ENCODE measurements at regions not wholly inside any gene's neighbourhood (a gene's known extent, or its start where the extent isn't known, plus 50 kb on each side); places are given as distances from the start of the nearest gene placed in this dataset.
A peak's percentile ranks its signal among the peaks of the same experiment; 100 is the strongest.
"Not testable (repeated sequence)": the region's sequence is repeated elsewhere in the genome, so short reads cannot be mapped to it uniquely, and the experiment has no call there.

DNA sequence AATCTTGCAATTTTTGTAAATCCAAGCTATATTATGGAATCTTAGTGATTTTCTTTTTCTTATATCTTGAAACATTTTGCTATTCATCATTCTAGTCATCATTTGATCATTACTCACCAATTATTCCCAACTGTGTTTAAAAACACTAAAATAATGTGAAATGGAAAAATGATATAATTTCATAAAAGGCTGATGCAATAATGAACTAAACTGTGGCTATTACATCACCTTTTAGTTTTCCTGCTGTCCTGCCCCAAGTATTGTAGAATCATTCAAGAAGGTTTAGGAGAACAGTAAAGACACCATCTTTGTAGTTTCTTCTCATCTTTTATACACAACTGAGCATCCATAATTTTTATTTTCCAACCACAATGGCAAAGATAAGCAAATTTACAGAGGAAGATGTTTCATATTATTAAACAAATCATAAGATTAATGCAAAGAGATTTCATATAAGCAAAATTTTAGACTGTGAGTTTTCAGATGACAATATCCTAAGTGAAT, 431.0 kb upstream of the SLC30A5 start:
- DNase-seq (ENCODE audit: extremely low read depth in 1 of 11, low read depth in 9 of 11, low spot score in 4 of 11): no peak

DNA sequence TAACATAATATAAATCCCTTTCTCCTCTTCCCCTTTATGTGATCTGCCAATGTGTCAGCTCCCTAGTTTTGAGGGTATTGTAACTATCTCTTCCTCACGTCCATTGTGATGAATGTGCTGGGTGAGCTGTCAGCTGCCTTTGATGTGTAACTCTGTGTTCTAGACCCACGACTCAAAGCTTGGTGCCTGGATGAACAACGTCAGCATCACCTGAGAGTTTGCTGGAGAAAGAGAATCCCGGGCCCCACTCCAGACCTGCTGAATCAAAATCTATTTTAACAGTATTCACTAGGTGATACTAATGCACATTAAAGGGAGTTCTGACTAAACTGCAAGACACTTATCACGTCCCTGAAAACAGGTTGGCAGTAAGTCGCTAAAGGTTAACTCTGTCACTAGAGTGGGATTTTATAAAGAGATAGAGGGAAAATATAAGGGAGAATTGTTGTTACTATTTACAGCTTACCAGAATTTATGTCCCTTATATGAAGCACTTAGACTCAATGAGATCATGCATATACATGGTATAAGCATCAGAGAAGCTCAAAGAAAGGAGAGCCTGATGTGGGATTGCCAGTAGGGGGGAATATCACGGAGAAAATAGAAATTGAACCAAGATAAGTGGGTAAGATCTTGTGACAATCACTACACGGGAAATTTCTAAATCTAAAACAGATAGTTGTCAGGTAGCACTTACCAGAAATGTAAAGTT, 423.8 kb upstream of the SLC30A5 start:
- no peak for DNase-seq (ENCODE audit: extremely low read depth in 1 of 11, low read depth in 9 of 11, low spot score in 4 of 11)

DNA sequence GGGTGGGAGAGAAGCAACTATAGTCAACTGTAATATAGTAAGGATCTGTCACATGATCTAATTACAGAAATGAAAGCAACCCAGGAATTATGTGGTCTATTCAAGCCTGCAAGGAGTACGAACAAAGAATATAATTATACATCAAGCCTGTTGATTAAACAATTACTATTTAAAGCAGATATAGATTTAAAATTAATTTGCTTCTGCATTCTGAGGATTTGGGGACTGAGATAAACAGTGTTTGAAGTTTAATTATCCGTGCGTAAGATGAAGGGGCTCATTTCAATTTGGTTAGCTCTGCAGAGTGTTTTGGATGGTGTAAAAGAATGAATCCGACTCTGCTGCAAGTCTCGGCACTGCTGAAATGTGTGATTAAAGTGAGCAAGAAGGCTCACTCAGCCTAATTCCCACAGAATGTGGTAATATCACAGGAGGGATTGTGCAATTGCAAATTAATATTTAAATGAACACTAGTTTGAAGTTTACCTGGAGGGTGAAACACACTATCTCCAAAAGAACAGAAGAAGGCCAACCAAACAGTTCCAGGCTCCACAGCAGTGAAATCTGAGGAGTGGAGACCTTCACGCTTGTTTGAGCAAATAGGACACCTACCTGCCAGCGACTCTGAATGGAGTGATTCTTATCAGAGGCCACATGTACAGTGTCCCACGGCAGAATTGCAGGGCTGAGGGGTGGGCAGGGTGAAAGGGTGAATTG, 420.6 kb upstream of the SLC30A5 start:
- peak in 3 of 11 donors; percentile 23 to 46 (median 39) for DNase-seq (ENCODE audit: extremely low read depth in 1 of 11, low read depth in 9 of 11, low spot score in 4 of 11)

DNA sequence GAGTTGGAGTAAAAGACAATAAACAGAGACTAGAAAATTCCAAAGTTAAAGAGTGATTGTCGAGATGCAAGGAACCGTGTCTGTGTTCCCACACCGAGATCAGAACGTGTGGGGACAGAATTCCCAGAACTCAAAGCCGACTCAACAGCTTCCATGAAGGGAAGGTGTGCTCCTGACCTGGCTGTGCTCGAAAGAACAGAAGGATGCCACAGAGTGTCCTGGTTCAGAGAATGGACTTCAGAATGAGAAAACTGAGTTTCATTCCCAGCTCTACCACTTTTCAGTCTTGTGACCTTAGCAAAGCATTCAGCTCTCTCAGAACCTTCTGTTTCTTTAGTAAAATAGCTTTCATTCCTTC, 420.0 kb upstream of the SLC30A5 start:
- DNase-seq (ENCODE audit: extremely low read depth in 1 of 11, low read depth in 9 of 11, low spot score in 4 of 11): no peak

DNA sequence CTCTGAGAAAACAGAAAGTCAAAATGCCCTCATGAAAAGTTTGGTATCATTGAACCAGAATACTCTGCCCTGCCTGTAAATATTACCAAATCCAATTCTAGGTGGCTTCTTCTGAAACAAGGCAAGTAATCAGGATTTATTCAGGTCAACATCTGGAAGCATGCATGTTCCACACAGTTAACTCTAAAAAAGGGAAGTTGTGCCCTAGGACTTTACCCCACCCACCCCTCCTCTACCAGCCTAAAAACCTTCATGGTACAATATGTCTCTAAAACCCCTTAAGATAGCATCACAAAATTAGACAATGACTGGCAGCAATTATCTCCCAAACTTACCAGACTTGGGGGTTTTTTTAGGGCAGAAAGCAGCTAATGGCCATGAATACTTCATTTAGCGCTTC, 414.8 kb upstream of the SLC30A5 start:
- no peak for DNase-seq (ENCODE audit: extremely low read depth in 1 of 11, low read depth in 9 of 11, low spot score in 4 of 11)

DNA sequence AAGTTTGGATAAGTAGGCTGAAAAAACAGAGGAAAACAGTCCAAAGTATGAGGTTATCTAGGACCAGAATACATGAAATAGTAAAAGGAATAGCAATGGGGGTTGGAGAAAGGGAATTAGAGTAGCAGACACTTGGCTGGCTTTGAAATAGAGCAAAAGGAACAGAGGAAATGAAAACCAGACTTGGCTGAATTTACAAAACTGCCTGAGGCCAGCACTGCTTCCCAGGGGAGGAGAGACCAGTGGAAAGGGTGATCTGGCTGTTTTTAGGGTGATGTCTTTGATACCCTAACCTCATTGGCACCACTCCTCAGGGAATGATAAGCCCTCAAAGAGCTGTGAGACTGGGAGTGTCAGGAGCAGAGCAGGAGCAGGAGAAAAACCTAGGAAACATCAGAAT, 413.4 kb upstream of the SLC30A5 start:
- DNase-seq (ENCODE audit: extremely low read depth in 1 of 11, low read depth in 9 of 11, low spot score in 4 of 11): no peak

DNA sequence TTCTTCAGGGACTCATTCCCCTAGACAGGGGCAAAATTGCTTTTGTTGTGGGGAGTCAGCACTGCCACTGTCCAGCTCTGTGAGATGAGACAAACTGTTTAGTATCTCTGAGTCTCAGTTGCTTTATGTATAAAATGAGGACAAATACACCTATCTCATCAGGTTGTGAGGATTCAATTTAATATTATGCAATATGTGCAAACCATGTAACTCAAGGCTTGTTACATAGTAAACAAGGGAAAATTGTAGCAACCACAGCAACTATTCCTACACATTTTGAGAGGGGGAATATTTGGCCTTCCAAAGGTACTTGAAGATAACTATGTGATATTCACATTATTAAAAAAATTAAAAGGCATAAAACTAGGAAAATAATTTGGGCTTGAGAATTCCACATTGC, 411.9 kb upstream of the SLC30A5 start:
- no peak for DNase-seq (ENCODE audit: extremely low read depth in 1 of 11, low read depth in 9 of 11, low spot score in 4 of 11)

DNA sequence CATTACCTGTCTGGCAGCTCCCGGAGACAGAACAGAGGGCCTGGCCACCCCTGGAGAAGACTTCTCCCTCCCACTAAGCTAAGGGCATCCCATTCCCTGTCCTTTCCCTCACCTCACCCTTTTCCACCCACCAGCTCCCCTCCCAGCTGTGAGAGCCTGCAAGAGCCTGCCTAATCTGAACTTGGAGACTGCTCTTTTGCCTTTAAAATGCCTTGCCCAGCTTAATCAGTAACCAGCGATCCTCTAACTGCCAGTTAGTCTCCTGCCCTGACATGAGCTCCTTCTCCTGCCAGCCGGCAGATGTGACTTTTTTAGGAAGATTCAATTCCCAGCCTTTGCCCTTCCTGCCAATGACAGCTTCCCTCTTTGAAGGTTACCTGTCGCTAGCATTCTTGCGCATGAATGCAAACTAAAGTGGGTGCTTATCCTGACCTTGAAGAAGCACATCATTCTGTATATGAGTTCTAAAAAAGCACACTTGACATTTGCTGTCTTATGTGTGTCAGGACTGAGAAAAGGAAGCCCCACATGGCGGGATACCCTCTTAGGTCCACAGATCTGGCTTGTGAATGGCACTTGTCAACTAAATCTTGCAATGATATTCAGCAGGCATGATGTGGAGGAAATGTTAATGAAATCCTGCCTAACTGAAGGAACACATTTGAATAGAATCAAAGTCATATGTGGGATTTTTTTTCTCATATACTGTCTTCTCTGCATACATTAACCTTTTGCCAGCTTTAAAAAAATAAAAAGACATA, 411.2 kb upstream of the SLC30A5 start:
- peak in 3 of 11 donors; percentile 31 to 69 (median 33) for DNase-seq (ENCODE audit: extremely low read depth in 1 of 11, low read depth in 9 of 11, low spot score in 4 of 11)

DNA sequence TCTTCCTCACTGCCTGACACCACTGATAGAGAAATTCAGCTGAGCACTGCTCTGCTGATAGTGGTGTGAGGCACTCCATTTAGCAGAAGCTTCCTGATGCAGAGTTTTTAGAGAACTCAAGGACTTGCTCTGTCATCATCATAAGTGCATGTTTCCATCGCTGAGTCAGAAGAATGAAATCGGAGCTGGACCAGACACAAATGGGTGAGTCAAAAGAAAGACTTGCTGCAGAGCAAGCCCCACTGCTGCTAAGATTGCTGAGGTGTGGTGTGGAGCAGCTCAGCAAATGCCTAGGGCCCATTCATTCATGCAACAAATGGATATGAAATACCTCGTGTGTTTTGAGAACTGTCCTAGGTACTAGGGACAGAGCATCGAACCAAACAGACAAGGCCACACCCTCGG, 410.2 kb upstream of the SLC30A5 start:
- DNase-seq (ENCODE audit: extremely low read depth in 1 of 11, low read depth in 9 of 11, low spot score in 4 of 11): no peak

DNA sequence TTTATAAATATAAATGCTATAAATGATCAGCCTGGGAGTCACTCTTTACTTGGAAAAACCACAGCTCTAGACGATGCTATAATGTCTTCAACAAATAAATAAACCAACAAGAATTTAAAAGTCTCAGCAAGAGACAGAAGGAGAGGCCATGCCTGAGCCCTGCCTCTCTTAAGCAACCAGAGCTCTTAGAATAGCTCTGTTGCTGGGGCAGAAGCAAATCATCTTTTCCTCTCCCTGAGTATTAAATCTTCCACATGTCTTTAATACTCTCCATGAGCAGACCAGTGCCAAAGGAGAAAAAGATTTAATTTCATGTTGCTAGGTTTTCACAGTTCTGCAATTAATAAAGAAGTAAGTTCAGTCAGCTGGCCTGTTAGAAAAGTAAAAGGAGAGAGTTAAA, 408.0 kb upstream of the SLC30A5 start:
- no peak for DNase-seq (ENCODE audit: extremely low read depth in 1 of 11, low read depth in 9 of 11, low spot score in 4 of 11)

DNA sequence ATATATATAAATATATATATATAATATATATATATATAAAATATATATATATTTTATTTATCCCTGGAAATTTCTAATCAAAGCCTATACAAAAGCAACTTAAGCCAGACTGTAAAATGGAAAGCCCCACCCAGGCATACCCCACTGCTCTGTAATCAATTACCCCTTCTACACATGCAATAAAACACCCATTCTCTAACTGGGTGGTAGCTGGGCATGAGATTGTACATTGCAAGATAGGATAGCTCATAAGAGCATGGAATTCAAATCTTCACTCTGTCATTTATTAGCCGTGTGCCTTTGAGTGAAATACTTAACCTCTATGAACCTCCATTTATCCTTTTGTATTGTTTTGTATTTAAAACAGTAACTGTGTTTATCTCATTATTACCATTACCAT, 405.3 kb upstream of the SLC30A5 start:
- no peak for DNase-seq (ENCODE audit: extremely low read depth in 1 of 11, low read depth in 9 of 11, low spot score in 4 of 11)

DNA sequence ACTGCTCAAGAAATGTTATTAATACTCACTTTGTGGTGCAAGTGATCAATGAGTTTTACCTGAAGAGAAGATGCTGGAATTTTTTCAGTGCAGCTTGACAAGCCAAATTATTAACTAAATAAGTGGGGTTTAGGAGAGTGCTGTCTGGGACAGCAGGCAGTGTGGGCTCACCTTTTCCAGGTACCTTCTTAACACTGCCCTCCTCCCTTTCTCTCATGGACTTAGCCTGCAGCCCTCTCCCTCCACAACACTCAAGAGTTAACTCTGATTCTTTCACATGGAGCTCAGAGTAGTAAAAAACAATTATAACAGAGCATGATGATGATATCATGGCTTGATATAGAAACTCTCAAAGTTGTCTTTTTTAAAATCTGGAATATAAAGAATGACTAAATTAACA, 404.8 kb upstream of the SLC30A5 start:
- DNase-seq (ENCODE audit: extremely low read depth in 1 of 11, low read depth in 9 of 11, low spot score in 4 of 11): no peak

DNA sequence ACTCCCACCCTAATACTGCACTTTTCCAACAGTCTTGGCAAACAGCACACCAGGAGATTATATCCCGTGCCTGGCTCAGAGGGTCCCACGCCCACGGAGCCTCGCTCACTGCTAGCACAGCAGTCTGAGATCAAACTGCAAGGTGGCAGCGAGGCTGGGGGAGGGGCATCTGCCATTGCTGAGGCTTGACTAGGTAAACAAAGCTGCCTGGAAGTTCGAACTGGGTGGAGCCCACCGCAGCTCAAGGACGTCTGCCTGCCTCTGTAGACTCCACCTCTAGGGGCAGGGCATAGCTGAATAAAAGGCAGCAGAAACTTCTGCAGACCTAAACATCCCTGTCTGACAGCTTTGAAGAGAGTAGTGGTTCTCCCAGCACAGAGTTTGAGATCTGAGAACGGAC, 401.9 kb upstream of the SLC30A5 start:
- not testable (repeated sequence) for DNase-seq (ENCODE audit: extremely low read depth in 1 of 11, low read depth in 9 of 11, low spot score in 4 of 11)

DNA sequence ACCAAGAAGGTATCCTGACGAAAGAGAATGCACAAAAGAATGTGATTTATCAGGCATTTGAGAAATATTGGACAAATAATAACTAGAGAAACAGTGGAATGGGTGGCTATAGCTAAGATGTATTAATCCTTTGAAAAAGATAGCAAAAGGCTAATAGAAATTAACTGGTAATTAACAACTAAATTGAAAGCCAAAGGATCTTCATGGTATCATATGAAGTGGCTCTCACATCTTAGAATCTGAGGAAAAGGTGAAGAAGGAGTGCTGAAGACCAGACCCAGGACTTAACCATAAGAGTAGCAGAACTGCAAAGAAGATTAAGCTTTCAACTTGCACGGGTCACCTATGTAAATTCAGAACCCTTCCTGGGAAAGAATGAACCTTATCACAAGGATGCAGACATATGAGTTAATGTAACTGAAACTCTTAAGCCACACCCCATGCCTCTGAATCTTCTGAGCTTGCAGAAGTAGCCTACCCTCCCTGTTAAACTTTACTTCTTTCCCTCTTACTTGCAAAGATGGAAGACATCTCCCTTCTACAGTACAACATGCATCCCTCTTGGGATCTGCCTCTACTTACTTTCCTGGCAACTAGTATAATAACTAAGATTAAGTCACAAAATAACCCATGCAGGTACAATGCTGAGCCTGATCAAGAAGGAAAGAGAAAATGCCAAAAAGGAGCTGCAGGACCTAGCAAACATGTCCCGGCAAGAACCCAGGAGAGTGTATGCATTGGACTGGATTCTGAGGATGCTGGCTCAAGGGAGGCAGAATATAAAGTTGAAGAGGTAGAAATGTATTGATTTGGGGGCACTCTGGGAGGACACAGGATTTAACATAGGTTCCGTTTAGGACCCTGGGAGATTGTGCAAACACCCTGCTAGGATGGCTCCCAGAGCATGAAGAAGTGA, 395.5 kb upstream of the SLC30A5 start:
- no peak for DNase-seq (ENCODE audit: extremely low read depth in 1 of 11, low read depth in 9 of 11, low spot score in 4 of 11)

DNA sequence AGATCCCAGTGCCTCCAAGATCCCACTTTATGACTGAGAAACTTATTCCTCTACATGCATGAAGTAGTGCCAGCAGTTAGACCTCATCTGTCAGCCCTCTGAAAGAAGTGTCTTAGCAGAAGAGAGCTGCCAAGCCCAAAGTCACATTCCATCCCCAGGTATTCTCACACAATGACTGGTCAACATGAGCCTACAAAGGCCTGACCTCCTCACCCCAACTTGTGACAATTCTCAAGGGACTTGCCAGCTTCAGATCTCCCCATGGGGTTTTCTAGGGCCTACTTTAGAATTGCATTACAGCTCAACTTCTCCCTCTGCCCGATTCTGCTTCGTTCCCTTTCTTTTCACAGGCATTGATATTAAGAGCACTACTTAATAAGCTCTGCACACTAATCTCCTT, 393.8 kb upstream of the SLC30A5 start:
- DNase-seq (ENCODE audit: extremely low read depth in 1 of 11, low read depth in 9 of 11, low spot score in 4 of 11): no peak

DNA sequence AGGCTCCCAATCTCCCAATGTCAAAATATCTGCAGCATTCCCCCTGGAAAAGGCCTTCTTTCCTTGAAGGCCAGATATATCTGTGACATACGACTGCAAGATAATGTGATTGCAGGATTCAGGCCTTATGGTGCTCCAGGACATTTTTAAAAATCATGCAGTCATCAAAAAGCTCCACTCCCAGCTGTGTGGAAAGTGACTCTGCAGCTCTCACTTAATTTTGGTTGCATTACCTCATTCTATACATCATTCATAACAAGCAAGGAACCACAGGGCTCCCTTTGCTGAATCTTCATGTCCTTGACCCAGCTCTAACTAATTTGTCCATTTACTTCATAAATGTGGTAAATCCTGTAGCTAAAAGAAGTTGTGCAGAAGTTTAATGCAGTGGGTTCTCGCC, 386.2 kb upstream of the SLC30A5 start:
- DNase-seq (ENCODE audit: extremely low read depth in 1 of 11, low read depth in 9 of 11, low spot score in 4 of 11): no peak

DNA sequence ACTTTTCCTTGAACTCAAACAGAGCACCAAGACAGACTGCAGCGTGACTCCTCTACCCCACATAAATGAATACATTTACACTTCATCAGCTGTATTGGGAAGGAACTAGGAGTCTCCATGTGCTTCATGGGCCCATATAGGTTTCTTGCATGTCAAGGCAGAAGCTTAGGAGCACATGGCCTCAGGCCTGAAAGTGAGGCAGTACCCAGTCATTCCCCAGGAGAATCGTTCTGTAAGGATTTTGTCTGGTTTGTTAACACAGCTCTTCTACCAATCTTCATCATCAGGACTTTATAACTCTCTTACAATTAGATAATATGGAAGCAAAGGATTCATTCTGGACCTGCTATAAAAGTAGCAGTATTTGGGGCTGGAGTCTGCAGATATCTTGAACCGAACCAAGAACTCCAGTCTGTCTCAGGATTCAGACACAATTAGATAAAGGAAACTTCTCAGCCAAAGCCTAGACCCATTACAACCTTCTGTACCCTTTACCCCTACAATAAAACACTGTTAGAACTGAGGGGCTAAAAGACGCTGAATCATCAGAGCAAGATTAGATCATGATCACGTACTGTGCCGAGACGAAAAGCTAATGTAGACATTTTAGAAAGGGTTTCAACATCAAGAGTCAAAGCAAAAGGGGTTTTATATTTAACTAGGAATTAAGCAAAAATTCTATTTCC, 385.5 kb upstream of the SLC30A5 start:
- no peak for DNase-seq (ENCODE audit: extremely low read depth in 1 of 11, low read depth in 9 of 11, low spot score in 4 of 11)

DNA sequence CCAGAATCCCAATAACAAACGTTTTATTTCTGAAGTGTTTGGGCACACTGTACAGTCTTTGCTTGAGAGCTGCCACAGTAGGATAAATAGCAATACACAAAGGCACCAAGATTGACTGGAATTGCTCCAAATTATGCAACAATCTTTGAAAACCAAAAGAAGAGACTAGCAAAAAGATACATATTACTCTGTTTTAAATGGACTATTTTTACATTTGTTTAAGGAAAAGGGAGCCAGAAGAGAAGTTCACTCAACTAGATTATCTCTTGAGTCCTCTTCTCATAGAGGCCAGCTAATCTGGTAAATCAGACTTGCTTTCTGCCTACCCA, 385.0 kb upstream of the SLC30A5 start:
- DNase-seq (ENCODE audit: extremely low read depth in 1 of 11, low read depth in 9 of 11, low spot score in 4 of 11): no peak

DNA sequence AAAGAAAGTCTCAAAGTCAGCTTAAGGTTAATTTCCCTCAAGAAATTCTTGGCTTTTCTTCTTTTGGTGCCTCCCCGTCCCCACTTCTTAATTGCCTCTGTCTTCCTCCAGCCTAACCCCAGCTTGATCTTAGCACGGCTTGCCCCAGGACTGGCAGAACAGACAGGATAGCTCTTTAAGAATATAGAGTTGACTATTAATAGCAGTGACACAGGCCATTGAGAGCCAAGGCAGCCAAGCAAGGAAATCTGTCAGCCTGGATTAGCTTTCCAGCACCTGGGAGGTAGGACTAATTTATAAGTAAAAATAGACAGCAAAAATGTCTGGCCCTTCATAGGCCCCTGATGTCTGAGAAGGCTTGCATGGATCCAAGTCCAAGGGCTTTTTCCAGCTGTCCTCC, 384.6 kb upstream of the SLC30A5 start:
- no peak for DNase-seq (ENCODE audit: extremely low read depth in 1 of 11, low read depth in 9 of 11, low spot score in 4 of 11)

Data from renal cortex interstitium (tissue), 11 donors.